GM23338 (cell line): ENCODE measurements at regions not wholly inside any gene's neighbourhood (a gene's known extent, or its start where the extent isn't known, plus 50 kb on each side); places are given as distances from the start of the nearest gene placed in this dataset.
"Not testable (repeated sequence)": the region's sequence is repeated elsewhere in the genome, so short reads cannot be mapped to it uniquely, and the experiment has no call there.

Source experiments
- EZH2 ChIP-seq: fragments of 200-600 bp; sonication (generic); IDR thresholded peaks from one replicate; pipeline ENCODE4 v1.8.0; 2017; ENCODE audit warnings: antibody characterized with exemption, mild to moderate bottlenecking, low read depth; ENCODE audit not compliant: unreplicated experiment
- JUNB ChIP-seq: IDR thresholded peaks from one replicate; pipeline ENCODE4 v1.6.1; 2016; ENCODE audit warnings: antibody characterized with exemption; ENCODE audit not compliant: unreplicated experiment
- STAT1 ChIP-seq: IDR thresholded peaks from one replicate; pipeline ENCODE4 v1.6.1; 2016; ENCODE audit warnings: antibody characterized with exemption; ENCODE audit not compliant: unreplicated experiment
- TF ChIP-seq, protein P1 (sequence below), 2 experiments: fragments of 200-600 bp in 1 of 2; sonication (generic) in 1 of 2; conservative IDR thresholded peaks; 2 replicates each; pipeline versions ENCODE4 v1.5.1 to v1.6.1; 2016 to 2017; ENCODE audit warnings: antibody characterized with exemption in 2 of 2, low read depth in 2 of 2, mild to moderate bottlenecking in 2 of 2, moderate library complexity in 1 of 2

DNA sequence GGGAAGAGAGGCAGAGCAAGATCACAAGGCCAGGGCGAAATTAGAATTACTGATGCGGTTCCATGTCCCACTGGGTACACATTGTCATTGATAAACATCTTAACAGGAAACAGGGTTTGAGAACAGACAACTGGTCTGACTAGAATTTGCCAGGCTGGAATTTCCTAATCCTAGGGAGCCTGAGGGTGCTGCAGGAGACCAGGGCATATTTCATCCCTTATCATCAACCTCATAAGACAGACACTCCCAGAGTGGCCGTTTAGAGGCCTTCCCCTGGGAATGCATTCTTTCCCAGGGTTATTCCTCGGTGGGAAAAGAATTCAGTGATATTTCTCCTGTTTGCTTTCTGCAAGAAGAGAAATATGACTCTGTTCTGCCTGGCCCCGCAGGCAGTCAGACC, 344.7 kb upstream of the RGS18 start:
- TF ChIP-seq, protein P1, sequence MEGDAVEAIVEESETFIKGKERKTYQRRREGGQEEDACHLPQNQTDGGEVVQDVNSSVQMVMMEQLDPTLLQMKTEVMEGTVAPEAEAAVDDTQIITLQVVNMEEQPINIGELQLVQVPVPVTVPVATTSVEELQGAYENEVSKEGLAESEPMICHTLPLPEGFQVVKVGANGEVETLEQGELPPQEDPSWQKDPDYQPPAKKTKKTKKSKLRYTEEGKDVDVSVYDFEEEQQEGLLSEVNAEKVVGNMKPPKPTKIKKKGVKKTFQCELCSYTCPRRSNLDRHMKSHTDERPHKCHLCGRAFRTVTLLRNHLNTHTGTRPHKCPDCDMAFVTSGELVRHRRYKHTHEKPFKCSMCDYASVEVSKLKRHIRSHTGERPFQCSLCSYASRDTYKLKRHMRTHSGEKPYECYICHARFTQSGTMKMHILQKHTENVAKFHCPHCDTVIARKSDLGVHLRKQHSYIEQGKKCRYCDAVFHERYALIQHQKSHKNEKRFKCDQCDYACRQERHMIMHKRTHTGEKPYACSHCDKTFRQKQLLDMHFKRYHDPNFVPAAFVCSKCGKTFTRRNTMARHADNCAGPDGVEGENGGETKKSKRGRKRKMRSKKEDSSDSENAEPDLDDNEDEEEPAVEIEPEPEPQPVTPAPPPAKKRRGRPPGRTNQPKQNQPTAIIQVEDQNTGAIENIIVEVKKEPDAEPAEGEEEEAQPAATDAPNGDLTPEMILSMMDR (conservative IDR thresholded peaks at IDR 0.05; ENCODE audit: low read depth in 2 of 2) = not testable (repeated sequence)
- TF ChIP-seq JUNB, STAT1, EZH2: not testable (repeated sequence)
